ENCODE measurements at regions not wholly inside any gene's neighbourhood (a gene's known extent, or its start where the extent isn't known, plus 50 kb on each side); places are given as distances from the start of the nearest gene placed in this dataset.

GRCh38 chr11:32015427-32015826, 75.4 kb upstream of the RCN1 start:
- Histone ChIP-seq H3K4me1 (ENCODE audit: insufficient read depth, low read length, severe bottlenecking) (no peaks in the 10 kb centered on the region), H3K4me2 (ENCODE audit: low read length) (no peak overlapping the region), H3K4me3 (ENCODE audit: low read depth, low read length, poor library complexity, severe bottlenecking) (no peak overlapping the region), H3F3A (ENCODE audit: insufficient read depth, low read length) (no peaks in the 10 kb centered on the region), H3K36me3 (ENCODE audit: insufficient read depth, low read length) (no peaks in the 10 kb centered on the region), H3K27me3 (ENCODE audit: insufficient read depth, low read length) (no peaks in the 10 kb centered on the region), H2AFZ (ENCODE audit: low read length) (no peak overlapping the region), H3K9me2 (ENCODE audit: low read depth, low read length) (no peaks in the 10 kb centered on the region), H3K9me3 (ENCODE audit: low read length) (no peaks in the 10 kb centered on the region), H3K27ac (ENCODE audit: low read depth, low read length, poor library complexity, severe bottlenecking) (no peak overlapping the region), H4K20me1 (ENCODE audit: insufficient read depth, low read length) (no peaks in the 10 kb centered on the region), H3K9ac (ENCODE audit: low read length) (no peak overlapping the region), H3K79me2 (ENCODE audit: insufficient read depth, low read length) (no peaks in the 10 kb centered on the region)
- TF ChIP-seq EZH2 (IDR thresholded peaks at IDR 0.05; ENCODE audit: borderline replicate concordance, low read length) = no peak
- no peak for TF ChIP-seq CTCF (IDR thresholded peaks at IDR 0.05; ENCODE audit: low read length)

- H2AFZ ChIP-seq (ENCODE audit: low read length) = no peak overlapping the region
- no peaks in the 10 kb centered on the region for H3K4me1 ChIP-seq (ENCODE audit: insufficient read depth, low read length, severe bottlenecking)
- no peaks in the 10 kb centered on the region for H3K36me3 ChIP-seq (ENCODE audit: insufficient read depth, low read length)
- H3K9me2 ChIP-seq (ENCODE audit: low read depth, low read length) = no peaks in the 10 kb centered on the region
- H3K9me3 ChIP-seq (ENCODE audit: low read length) = no peaks in the 10 kb centered on the region
- no peaks in the 10 kb centered on the region for H3K79me2 ChIP-seq (ENCODE audit: insufficient read depth, low read length)
- H3K4me3 ChIP-seq (ENCODE audit: low read depth, low read length, poor library complexity, severe bottlenecking) = no peak overlapping the region
- no peaks in the 10 kb centered on the region for H4K20me1 ChIP-seq (ENCODE audit: insufficient read depth, low read length)
- no peak overlapping the region for H3K27ac ChIP-seq (ENCODE audit: low read depth, low read length, poor library complexity, severe bottlenecking)
- TF ChIP-seq CTCF (IDR thresholded peaks at IDR 0.05; ENCODE audit: low read length) (no peak), EZH2 (IDR thresholded peaks at IDR 0.05; ENCODE audit: borderline replicate concordance, low read length) (no peak)
- H3K4me2 ChIP-seq (ENCODE audit: low read length) = no peak overlapping the region
- no peaks in the 10 kb centered on the region for H3F3A ChIP-seq (ENCODE audit: insufficient read depth, low read length)
- no peak overlapping the region for H3K9ac ChIP-seq (ENCODE audit: low read length)
- no peaks in the 10 kb centered on the region for H3K27me3 ChIP-seq (ENCODE audit: insufficient read depth, low read length)
Observed at GRCh38 chr11:32013603-32014002, 77.3 kb upstream of the RCN1 start.

GRCh38 chr11:32012049-32012448, 78.8 kb upstream of the RCN1 start:
- Histone ChIP-seq H3K79me2 (ENCODE audit: insufficient read depth, low read length) (no peaks in the 10 kb centered on the region), H3K4me3 (ENCODE audit: low read depth, low read length, poor library complexity, severe bottlenecking) (no peak overlapping the region), H3K9ac (ENCODE audit: low read length) (no peak overlapping the region), H3K27me3 (ENCODE audit: insufficient read depth, low read length) (no peaks in the 10 kb centered on the region), H3K9me3 (ENCODE audit: low read length) (no peaks in the 10 kb centered on the region), H3K4me1 (ENCODE audit: insufficient read depth, low read length, severe bottlenecking) (no peaks in the 10 kb centered on the region), H3K4me2 (ENCODE audit: low read length) (no peak overlapping the region), H4K20me1 (ENCODE audit: insufficient read depth, low read length) (no peaks in the 10 kb centered on the region), H3F3A (ENCODE audit: insufficient read depth, low read length) (no peaks in the 10 kb centered on the region), H3K36me3 (ENCODE audit: insufficient read depth, low read length) (no peaks in the 10 kb centered on the region), H3K9me2 (ENCODE audit: low read depth, low read length) (no peaks in the 10 kb centered on the region), H3K27ac (ENCODE audit: low read depth, low read length, poor library complexity, severe bottlenecking) (no peak overlapping the region), H2AFZ (ENCODE audit: low read length) (no peak overlapping the region)
- TF ChIP-seq EZH2 (IDR thresholded peaks at IDR 0.05; ENCODE audit: borderline replicate concordance, low read length) (no peak), CTCF (IDR thresholded peaks at IDR 0.05; ENCODE audit: low read length) (no peak)

Measured in OCI-LY1 (cell line).